ENCODE measurements at regions not wholly inside any gene's neighbourhood (a gene's known extent, or its start where the extent isn't known, plus 50 kb on each side); places are given as distances from the start of the nearest gene placed in this dataset.

DNA sequence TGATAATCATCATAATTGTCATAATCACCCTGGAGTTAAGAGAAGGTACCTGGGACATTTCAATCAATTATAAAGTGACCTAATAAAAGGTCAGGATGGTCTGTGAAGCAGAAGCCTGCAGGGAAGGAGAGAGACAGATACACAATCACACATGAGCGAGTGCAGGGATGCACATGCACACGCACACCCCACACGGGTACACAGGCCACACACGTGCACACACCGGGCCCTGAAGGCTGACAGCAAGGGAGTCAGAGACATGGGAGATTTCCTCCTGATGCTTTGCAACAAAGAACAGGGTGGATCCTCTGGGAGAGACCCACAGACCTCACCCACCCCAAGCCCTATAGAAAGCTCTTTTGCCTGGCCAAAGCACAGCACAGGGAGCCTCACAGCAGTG is 82.3 kb upstream of the ZC3H12A start:
- in situ Hi-C loops (cut with MboI; ENCODE audit: low sequenced_read_pairs, unreplicated experiment) = no loop called here
- TF ChIP-seq, protein P1, sequence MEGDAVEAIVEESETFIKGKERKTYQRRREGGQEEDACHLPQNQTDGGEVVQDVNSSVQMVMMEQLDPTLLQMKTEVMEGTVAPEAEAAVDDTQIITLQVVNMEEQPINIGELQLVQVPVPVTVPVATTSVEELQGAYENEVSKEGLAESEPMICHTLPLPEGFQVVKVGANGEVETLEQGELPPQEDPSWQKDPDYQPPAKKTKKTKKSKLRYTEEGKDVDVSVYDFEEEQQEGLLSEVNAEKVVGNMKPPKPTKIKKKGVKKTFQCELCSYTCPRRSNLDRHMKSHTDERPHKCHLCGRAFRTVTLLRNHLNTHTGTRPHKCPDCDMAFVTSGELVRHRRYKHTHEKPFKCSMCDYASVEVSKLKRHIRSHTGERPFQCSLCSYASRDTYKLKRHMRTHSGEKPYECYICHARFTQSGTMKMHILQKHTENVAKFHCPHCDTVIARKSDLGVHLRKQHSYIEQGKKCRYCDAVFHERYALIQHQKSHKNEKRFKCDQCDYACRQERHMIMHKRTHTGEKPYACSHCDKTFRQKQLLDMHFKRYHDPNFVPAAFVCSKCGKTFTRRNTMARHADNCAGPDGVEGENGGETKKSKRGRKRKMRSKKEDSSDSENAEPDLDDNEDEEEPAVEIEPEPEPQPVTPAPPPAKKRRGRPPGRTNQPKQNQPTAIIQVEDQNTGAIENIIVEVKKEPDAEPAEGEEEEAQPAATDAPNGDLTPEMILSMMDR (IDR thresholded peaks at IDR 0.05; ENCODE audit: borderline replicate concordance, control extremely low read depth, extremely low read depth, insufficient read depth, missing control alignments) = no peak
- no peak for DNase-seq (ENCODE audit: low spot score)

DNA sequence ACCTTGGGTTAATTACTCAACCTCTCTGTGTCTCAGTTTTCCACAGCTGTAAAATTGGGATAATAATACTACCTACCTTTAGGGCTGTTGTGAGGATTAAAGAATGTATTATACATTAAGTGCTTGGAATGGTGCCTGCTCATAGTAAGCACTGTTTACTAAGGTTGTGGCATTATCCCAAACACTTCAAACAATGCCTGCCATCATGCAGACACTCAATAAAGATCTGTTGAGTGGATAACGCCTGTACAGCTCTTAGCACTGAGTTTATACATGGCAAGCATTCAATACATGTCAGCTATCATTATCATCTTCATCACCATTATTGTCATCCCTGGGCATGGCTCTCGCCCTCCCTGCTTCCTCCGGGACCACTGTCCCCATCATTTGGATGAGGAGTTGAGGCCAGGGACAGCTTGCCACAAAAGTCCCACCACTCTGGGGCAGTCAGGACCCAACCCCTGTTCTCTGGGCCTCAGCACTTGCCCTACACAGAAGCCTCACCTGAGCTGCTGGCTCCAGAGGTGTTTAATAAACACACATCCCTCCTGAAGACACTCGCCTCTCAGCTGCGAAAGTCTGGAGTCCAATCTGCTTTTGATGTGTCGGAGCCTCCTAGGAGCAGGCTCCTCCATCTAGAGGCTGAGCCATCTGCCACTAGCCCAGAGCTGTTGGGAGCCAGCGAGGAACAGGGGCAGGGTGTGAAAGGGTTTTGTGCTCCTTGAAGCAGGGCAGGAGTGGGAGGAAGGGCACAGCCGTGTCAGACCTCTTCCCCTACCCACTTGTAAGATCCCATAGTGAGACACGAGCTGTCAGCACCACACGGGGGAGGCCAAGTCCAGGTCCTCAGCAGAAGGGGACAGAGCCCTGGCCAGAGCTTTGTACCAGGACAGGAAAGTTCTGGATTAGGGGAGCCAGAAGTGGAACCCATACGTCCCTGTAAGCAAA is 80.9 kb upstream of the ZC3H12A start:
- in situ Hi-C loops (cut with MboI; ENCODE audit: low sequenced_read_pairs, unreplicated experiment) = no loop called here
- no peak for DNase-seq (ENCODE audit: low spot score)
- TF ChIP-seq, protein P1 (IDR thresholded peaks at IDR 0.05; ENCODE audit: borderline replicate concordance, control extremely low read depth, extremely low read depth, insufficient read depth, missing control alignments) = no peak

DNA sequence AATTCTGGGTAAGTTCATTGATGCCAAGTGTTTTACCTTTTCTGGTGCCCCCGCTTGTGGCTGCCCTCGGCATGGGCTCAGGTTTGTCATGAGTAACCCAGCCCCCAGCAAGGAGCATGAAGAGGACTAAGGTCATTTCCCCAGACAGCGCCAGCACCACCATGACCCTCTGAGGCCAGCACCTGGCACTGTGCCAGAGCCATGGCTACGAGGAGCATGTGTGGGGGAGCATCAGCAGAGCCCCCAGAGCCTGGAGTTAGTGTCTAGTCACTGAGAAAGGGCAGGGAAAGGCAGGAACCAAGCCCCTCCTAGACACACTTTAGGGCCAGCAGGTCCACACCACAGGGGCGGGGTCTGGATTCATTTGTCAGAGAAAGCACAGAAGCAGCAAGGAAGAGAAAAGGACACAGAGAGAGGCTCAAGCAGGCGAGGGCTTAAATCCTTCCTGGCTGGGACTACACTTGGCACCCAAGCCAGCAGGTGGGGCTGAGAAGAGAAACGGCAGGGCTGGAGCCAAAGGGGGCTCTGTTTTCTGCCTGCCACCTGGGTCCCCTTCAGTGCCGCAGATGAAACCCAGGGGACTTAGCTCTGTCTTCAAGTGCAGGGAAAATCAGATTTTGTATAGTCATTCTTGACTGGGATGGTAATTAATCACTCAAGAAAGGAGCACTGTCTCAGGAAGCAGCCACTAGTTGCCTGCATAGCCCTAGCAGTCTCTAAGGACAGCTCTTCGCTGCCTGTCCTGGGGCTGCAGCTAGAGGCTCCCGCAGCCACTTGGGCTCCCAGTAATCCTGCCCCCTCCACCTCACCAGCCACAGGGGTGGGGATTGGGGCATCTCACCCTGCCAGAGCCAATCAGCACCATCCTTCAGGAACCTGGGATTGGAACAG is 79.6 kb upstream of the ZC3H12A start:
- in situ Hi-C loops (cut with MboI; ENCODE audit: low sequenced_read_pairs, unreplicated experiment) = no loop called here
- TF ChIP-seq, protein P1 (IDR thresholded peaks at IDR 0.05; ENCODE audit: borderline replicate concordance, control extremely low read depth, extremely low read depth, insufficient read depth, missing control alignments) = no peak
- DNase-seq (ENCODE audit: low spot score) = no peak

DNA sequence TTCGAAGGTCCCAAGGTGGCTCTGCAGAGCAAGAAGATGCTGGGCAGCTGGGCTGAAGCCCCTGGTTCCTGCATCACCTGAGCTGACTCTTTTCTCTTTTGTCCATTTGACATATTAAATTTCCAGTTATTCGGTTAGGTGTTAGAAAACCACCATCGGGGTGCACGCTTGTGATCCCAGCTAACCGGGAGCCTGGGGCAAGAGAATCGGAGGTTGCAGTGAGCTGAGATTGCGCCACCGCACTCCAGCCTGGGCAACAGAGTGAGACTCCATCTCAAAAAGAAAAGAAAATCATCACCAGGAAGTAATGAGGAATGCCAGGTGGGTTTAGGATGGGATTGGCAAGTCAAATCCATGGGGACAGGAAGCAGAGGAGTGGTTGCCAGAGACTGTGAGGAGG is 76.3 kb upstream of the ZC3H12A start:
- in situ Hi-C loops (cut with MboI; ENCODE audit: low sequenced_read_pairs, unreplicated experiment) = no loop called here
- no peak for DNase-seq (ENCODE audit: low spot score)
- TF ChIP-seq, protein P1 (IDR thresholded peaks at IDR 0.05; ENCODE audit: borderline replicate concordance, control extremely low read depth, extremely low read depth, insufficient read depth, missing control alignments) = no peak

DNA sequence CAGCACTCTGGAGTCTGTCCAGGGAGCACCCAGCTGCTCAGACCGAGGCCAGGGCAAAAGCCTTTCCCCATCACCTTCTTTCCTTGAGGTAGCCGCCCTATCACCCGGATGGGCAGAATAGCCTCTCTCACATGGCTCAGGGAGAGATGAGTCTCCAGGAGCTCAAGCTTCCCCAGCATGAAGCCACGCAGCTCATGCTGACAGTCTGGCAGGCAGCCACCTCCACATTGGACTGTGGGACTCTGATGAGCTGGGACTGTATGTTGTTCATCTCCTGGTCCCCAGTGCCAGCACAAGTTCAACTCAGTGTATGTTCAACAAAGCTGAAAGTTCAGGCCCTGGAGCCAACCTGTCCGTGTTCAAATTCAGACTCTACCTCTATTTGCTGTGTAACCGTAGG is 75.2 kb upstream of the ZC3H12A start:
- TF ChIP-seq, protein P1 (IDR thresholded peaks at IDR 0.05; ENCODE audit: borderline replicate concordance, control extremely low read depth, extremely low read depth, insufficient read depth, missing control alignments) = no peak
- DNase-seq (ENCODE audit: low spot score) = no peak
- in situ Hi-C loops (cut with MboI; ENCODE audit: low sequenced_read_pairs, unreplicated experiment) = no loop called here

DNA sequence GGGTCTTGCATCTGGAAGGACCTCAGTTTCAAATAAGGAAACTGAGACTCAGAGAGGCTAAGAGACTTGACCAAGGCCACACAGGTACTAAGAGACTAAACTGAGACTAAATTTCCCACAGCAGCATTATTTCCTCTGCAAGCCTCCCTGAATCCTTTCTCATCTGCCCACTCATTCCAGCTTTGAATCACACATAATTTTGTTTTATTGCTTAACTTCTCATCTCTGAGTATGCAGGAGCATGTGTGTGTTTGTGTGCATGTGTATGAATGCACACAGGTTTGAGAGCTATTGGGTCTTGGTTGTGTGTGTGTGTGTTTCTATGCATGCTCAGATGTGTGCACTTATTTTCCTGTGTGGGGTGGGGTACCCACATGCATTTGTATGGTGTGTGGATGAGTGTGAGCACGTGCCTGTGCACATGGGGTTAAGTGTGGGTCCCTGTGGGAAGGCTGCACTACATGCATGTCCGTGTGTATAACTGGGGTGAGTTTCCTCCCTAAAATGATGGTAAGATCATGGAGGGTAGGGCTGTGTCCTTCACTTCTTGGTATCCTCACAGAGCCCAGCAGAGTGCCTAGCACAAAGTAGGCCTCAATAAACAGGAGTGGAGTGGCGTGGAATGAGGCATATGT is 74.4 kb upstream of the ZC3H12A start:
- no peak for DNase-seq (ENCODE audit: low spot score)
- TF ChIP-seq, protein P1 (IDR thresholded peaks at IDR 0.05; ENCODE audit: borderline replicate concordance, control extremely low read depth, extremely low read depth, insufficient read depth, missing control alignments) = no peak
- in situ Hi-C loops (cut with MboI; ENCODE audit: low sequenced_read_pairs, unreplicated experiment) = no loop called here

All from GM13976 (cell line).